Neural cell (in vitro differentiated cells): ENCODE measurements at regions not wholly inside any gene's neighbourhood (a gene's known extent, or its start where the extent isn't known, plus 50 kb on each side); places are given as distances from the start of the nearest gene placed in this dataset.

Experiments
- H2AFZ ChIP-seq: fragments of 200-600, 300-800 bp; sonication (generic), shearing (Covaris generic); 2 replicates; pipeline ENCODE4 v1.6.0; 2014; ENCODE audit warnings: low read depth, mild to moderate bottlenecking, antibody characterized with exemption, low read length, moderate library complexity
- H3F3A ChIP-seq: fragments of 200-600 bp; shearing (Covaris generic); 2 replicates; pipeline ENCODE4 v1.6.1; 2016; ENCODE audit warnings: mild to moderate bottlenecking, moderate library complexity, mixed read lengths, antibody characterized with exemption, low read length; ENCODE audit not compliant: insufficient read depth, poor library complexity, severe bottlenecking
- H3K27ac ChIP-seq: fragments of 200-600, 300-800 bp; sonication (generic), shearing (Covaris generic); 2 replicates; pipeline ENCODE4 v1.5.1; 2014; ENCODE audit warnings: mild to moderate bottlenecking, low read length, moderate library complexity
- H3K27me3 ChIP-seq: fragments of 300-800, 200-600 bp; sonication (generic), shearing (Covaris generic); 2 replicates; pipeline ENCODE4 v1.6.0; 2014; ENCODE audit warnings: mild to moderate bottlenecking, low read depth, low read length, moderate library complexity; ENCODE audit not compliant: insufficient read depth
- H3K36me3 ChIP-seq: fragments of 300-800, 200-600 bp; sonication (generic), shearing (Covaris generic); 2 replicates; pipeline ENCODE4 v1.5.1; 2014; ENCODE audit warnings: mild to moderate bottlenecking, antibody characterized with exemption, low read length, moderate library complexity; ENCODE audit not compliant: insufficient read depth
- H3K4me2 ChIP-seq: fragments of 300-800, 200-600 bp; sonication (generic), shearing (Covaris generic); 2 replicates; pipeline ENCODE4 v1.6.0; 2014; ENCODE audit warnings: mild to moderate bottlenecking, low read length
- H3K4me3 ChIP-seq: fragments of 300-800, 200-600 bp; sonication (generic), shearing (Covaris generic); 2 replicates; pipeline ENCODE4 v1.5.1; 2014; ENCODE audit warnings: mild to moderate bottlenecking, low read length, moderate library complexity
- H3K79me2 ChIP-seq: fragments of 200-600 bp; shearing (Covaris generic); replicated peaks from 2 replicates; pipeline ENCODE4 v1.6.0; 2014; ENCODE audit warnings: mild to moderate bottlenecking, low read length, moderate library complexity; ENCODE audit not compliant: insufficient read depth
- H3K9ac ChIP-seq: fragments of 300-800, 200-600 bp; sonication (generic), shearing (Covaris generic); 2 replicates; pipeline ENCODE4 v1.6.1; 2016; ENCODE audit warnings: mild to moderate bottlenecking, low read length, mixed read lengths
- H3K9me2 ChIP-seq: fragments of 200-600 bp; shearing (Covaris generic); 2 replicates; pipeline ENCODE4 v1.6.1; 2016; ENCODE audit warnings: mild to moderate bottlenecking, low read length, mixed read lengths; ENCODE audit not compliant: insufficient read depth
- H3K9me3 ChIP-seq: fragments of 200-600, 300-800 bp; sonication (generic), shearing (Covaris generic); 2 replicates; pipeline ENCODE4 v1.6.1; 2016; ENCODE audit warnings: mild to moderate bottlenecking, mixed run types, low read length, moderate library complexity, mixed read lengths
- H4K20me1 ChIP-seq: fragments of 200-600 bp; shearing (Covaris generic); 2 replicates; pipeline ENCODE4 v1.6.1; 2016; ENCODE audit warnings: mild to moderate bottlenecking, mixed run types; ENCODE audit not compliant: insufficient read depth
- EP300 ChIP-seq: fragments of 450-650 bp; conservative IDR thresholded peaks from 2 replicates; pipeline ENCODE4 v1.6.1; 2014; ENCODE audit warnings: antibody characterized with exemption, mild to moderate bottlenecking, moderate library complexity; ENCODE audit not compliant: poor library complexity, severe bottlenecking
- EZH2 ChIP-seq: fragments of 200-600, 300-800 bp; shearing (Covaris generic), sonication (generic); IDR thresholded peaks from 2 replicates; pipeline ENCODE4 v1.6.1; 2014; ENCODE audit warnings: antibody characterized with exemption, low read length, borderline replicate concordance, mild to moderate bottlenecking; ENCODE audit not compliant: insufficient read depth, poor library complexity, severe bottlenecking
- MXI1 ChIP-seq: fragments of 450-650 bp; conservative IDR thresholded peaks from 2 replicates; pipeline ENCODE4 v1.6.1; 2014; ENCODE audit warnings: antibody characterized with exemption, mild to moderate bottlenecking; ENCODE audit not compliant: poor library complexity, severe bottlenecking
- POLR2AphosphoS5 ChIP-seq: IDR thresholded peaks from 2 replicates; pipeline ENCODE4 v1.6.1; 2012
- RAD21 ChIP-seq: fragments of 450-650 bp; conservative IDR thresholded peaks from 2 replicates; pipeline ENCODE4 v1.6.1; 2014; ENCODE audit warnings: antibody characterized with exemption, mild to moderate bottlenecking, moderate library complexity
- SMC3 ChIP-seq: fragments of 450-650 bp; conservative IDR thresholded peaks from 2 replicates; pipeline ENCODE4 v1.6.1; 2014; ENCODE audit warnings: antibody characterized with exemption, mild to moderate bottlenecking, moderate library complexity; ENCODE audit not compliant: poor library complexity
- TAF1 ChIP-seq: IDR thresholded peaks from 2 replicates; pipeline ENCODE4 v1.6.1; 2012; ENCODE audit warnings: low read depth
- TF ChIP-seq, protein P1 (sequence below): fragments of 450-650 bp; IDR thresholded peaks from 2 replicates; pipeline ENCODE4 v1.5.1; 2014; ENCODE audit warnings: antibody characterized with exemption, mild to moderate bottlenecking, moderate library complexity; ENCODE audit not compliant: poor library complexity, severe bottlenecking
- TF ChIP-seq, protein P2 (sequence below): IDR thresholded peaks from 2 replicates; pipeline ENCODE4 v1.6.1; 2012; ENCODE audit warnings: borderline replicate concordance

DNA sequence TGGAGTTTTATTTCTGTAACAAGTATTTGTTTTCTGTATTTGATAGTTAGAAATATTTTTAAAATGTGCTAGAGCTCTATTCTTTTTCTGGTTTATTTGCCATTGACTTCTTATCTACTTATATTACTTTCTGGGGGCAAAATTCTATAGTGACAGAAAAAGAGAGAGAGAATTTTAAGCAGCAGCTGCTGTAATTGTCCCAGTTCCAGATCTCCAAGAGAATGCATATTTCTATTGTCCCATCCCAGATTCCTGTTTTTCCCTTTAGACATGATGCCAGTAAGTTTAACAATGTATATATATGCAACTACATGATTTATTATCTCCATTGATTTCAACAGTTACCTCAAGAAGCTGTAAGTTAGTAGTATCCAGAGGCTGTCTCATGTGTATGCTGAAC is 541.7 kb upstream of the ZNF385D start (continued):
- no peak for TF ChIP-seq SMC3
- TF ChIP-seq TAF1: no peak
- TF ChIP-seq POLR2AphosphoS5: no peak

DNA sequence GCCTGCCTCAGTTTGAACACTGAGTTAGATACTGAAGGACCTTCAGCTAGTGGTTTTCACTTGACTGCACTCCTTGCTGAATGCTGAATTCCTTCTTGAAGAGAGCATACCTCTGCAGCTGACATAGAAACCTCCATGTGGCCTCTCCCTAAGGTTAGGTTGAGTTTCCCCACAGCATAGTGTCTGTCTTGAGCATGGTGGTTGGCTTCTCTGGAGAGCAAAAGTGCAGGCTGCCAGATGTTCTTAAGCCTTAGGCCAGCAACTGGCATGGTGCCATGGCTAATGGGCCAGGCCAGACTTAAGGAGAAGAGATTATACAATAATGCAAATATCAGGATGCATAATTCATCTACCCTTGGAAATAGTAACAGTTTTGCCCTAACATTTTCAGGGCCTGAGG is 545.6 kb upstream of the ZNF385D start:
- H4K20me1 ChIP-seq: no peaks in the 10 kb centered on the region
- no peak overlapping the region for H3K4me3 ChIP-seq
- H3K4me2 ChIP-seq: no peak overlapping the region
- H3K27ac ChIP-seq: no peak overlapping the region
- H3K9me3 ChIP-seq: no peaks in the 10 kb centered on the region
- H3K36me3 ChIP-seq: no peaks in the 10 kb centered on the region
- H3K9me2 ChIP-seq: no peaks in the 10 kb centered on the region
- no peaks in the 10 kb centered on the region for H3F3A ChIP-seq
- H3K9ac ChIP-seq: no peak overlapping the region
- H3K79me2 ChIP-seq: no peaks in the 10 kb centered on the region
- H2AFZ ChIP-seq: no peak overlapping the region
- TF ChIP-seq TAF1: no peak
- TF ChIP-seq, protein P1, sequence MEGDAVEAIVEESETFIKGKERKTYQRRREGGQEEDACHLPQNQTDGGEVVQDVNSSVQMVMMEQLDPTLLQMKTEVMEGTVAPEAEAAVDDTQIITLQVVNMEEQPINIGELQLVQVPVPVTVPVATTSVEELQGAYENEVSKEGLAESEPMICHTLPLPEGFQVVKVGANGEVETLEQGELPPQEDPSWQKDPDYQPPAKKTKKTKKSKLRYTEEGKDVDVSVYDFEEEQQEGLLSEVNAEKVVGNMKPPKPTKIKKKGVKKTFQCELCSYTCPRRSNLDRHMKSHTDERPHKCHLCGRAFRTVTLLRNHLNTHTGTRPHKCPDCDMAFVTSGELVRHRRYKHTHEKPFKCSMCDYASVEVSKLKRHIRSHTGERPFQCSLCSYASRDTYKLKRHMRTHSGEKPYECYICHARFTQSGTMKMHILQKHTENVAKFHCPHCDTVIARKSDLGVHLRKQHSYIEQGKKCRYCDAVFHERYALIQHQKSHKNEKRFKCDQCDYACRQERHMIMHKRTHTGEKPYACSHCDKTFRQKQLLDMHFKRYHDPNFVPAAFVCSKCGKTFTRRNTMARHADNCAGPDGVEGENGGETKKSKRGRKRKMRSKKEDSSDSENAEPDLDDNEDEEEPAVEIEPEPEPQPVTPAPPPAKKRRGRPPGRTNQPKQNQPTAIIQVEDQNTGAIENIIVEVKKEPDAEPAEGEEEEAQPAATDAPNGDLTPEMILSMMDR: no peak
- TF ChIP-seq SMC3: no peak
- no peak for TF ChIP-seq RAD21
- TF ChIP-seq EZH2: no peak
- no peak for TF ChIP-seq MXI1
- no peak for TF ChIP-seq POLR2AphosphoS5
- no peaks in the 10 kb centered on the region for H3K27me3 ChIP-seq

DNA sequence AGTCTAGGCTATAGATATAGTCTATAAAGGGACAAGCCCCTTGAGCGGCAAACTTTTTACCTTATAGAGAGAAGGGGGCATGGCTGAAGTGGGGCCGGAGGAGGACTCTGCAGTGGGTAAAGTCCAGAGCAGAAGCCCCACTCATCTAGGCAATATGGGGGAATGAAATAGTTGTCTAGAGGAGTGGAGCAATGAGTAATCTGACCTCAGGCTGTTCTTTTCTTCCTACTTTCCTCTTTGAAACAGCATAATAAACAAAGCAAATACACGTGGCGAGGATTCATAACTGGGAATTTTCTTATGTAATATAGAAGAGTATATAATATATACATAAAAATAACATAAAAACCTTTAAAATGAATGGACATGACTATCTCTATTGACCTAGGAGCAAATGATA is 546.4 kb upstream of the ZNF385D start:
- Histone ChIP-seq H2AFZ (no peak overlapping the region), H3K79me2 (no peaks in the 10 kb centered on the region), H3K9me3 (no peaks in the 10 kb centered on the region), H3K27me3 (no peaks in the 10 kb centered on the region), H3K36me3 (no peaks in the 10 kb centered on the region), H3F3A (no peaks in the 10 kb centered on the region), H3K4me3 (no peak overlapping the region), H3K27ac (no peak overlapping the region), H3K9me2 (no peaks in the 10 kb centered on the region), H3K9ac (no peak overlapping the region), H4K20me1 (no peaks in the 10 kb centered on the region), H3K4me2 (no peak overlapping the region)
- TF ChIP-seq, protein P2, sequence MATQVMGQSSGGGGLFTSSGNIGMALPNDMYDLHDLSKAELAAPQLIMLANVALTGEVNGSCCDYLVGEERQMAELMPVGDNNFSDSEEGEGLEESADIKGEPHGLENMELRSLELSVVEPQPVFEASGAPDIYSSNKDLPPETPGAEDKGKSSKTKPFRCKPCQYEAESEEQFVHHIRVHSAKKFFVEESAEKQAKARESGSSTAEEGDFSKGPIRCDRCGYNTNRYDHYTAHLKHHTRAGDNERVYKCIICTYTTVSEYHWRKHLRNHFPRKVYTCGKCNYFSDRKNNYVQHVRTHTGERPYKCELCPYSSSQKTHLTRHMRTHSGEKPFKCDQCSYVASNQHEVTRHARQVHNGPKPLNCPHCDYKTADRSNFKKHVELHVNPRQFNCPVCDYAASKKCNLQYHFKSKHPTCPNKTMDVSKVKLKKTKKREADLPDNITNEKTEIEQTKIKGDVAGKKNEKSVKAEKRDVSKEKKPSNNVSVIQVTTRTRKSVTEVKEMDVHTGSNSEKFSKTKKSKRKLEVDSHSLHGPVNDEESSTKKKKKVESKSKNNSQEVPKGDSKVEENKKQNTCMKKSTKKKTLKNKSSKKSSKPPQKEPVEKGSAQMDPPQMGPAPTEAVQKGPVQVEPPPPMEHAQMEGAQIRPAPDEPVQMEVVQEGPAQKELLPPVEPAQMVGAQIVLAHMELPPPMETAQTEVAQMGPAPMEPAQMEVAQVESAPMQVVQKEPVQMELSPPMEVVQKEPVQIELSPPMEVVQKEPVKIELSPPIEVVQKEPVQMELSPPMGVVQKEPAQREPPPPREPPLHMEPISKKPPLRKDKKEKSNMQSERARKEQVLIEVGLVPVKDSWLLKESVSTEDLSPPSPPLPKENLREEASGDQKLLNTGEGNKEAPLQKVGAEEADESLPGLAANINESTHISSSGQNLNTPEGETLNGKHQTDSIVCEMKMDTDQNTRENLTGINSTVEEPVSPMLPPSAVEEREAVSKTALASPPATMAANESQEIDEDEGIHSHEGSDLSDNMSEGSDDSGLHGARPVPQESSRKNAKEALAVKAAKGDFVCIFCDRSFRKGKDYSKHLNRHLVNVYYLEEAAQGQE: no peak
- TF ChIP-seq, protein P1: no peak
- TF ChIP-seq EZH2: no peak
- no peak for TF ChIP-seq EP300
- TF ChIP-seq SMC3: no peak
- TF ChIP-seq MXI1: no peak
- no peak for TF ChIP-seq TAF1
- no peak for TF ChIP-seq RAD21
- no peak for TF ChIP-seq POLR2AphosphoS5
